ENCODE measurements at regions not wholly inside any gene's neighbourhood (a gene's known extent, or its start where the extent isn't known, plus 50 kb on each side); places are given as distances from the start of the nearest gene placed in this dataset.

GRCh38 chr21:39116761-39117439 is 66.4 kb downstream of the PSMG1 start:
- TF ChIP-seq CTCF (IDR thresholded peaks at IDR 0.05) = no peak
- TF ChIP-seq POLR2A (IDR thresholded peaks at IDR 0.05) = no peak
